ENCODE measurements at regions not wholly inside any gene's neighbourhood (a gene's known extent, or its start where the extent isn't known, plus 50 kb on each side); places are given as distances from the start of the nearest gene placed in this dataset.

GRCh38 chr12:11486623-11487444, 91.5 kb upstream of the PRB2 start (continued):
- TF ChIP-seq E2F8 (IDR thresholded peaks at IDR 0.05; ENCODE audit: low read depth, partially characterized antibody) (no peak), STAG1 (CRISPR knock-in tag; IDR thresholded peaks at IDR 0.05; ENCODE audit: borderline replicate concordance) (peak; percentile 63; the same call in 1 of the 2 replicates), ZFX (CRISPR knock-in tag; IDR thresholded peaks at IDR 0.05) (no peak), THRA (IDR thresholded peaks at IDR 0.05) (no peak), TARDBP (IDR thresholded peaks at IDR 0.05) (no peak), BMI1 (IDR thresholded peaks at IDR 0.05; ENCODE audit: low read length) (no peak), NELFE (IDR thresholded peaks at IDR 0.05; ENCODE audit: insufficient read depth, insufficient read length) (no peak), RBM22 (IDR thresholded peaks at IDR 0.05; ENCODE audit: low read depth, low read length, poor library complexity, severe bottlenecking) (no peak), POLR2AphosphoS5 (IDR thresholded peaks at IDR 0.05; ENCODE audit: control insufficient read depth, insufficient read depth, low read depth, low read length) (no peak), MITF (IDR thresholded peaks at IDR 0.05) (no peak), PPARD (CRISPR knock-in tag; IDR thresholded peaks at IDR 0.05) (no peak), RHOXF2B (CRISPR knock-in tag; conservative IDR thresholded peaks at IDR 0.05) (no peak), HOXB6 (CRISPR knock-in tag; IDR thresholded peaks at IDR 0.05; ENCODE audit: borderline replicate concordance) (no peak)
- TF ChIP-seq, protein P1, sequence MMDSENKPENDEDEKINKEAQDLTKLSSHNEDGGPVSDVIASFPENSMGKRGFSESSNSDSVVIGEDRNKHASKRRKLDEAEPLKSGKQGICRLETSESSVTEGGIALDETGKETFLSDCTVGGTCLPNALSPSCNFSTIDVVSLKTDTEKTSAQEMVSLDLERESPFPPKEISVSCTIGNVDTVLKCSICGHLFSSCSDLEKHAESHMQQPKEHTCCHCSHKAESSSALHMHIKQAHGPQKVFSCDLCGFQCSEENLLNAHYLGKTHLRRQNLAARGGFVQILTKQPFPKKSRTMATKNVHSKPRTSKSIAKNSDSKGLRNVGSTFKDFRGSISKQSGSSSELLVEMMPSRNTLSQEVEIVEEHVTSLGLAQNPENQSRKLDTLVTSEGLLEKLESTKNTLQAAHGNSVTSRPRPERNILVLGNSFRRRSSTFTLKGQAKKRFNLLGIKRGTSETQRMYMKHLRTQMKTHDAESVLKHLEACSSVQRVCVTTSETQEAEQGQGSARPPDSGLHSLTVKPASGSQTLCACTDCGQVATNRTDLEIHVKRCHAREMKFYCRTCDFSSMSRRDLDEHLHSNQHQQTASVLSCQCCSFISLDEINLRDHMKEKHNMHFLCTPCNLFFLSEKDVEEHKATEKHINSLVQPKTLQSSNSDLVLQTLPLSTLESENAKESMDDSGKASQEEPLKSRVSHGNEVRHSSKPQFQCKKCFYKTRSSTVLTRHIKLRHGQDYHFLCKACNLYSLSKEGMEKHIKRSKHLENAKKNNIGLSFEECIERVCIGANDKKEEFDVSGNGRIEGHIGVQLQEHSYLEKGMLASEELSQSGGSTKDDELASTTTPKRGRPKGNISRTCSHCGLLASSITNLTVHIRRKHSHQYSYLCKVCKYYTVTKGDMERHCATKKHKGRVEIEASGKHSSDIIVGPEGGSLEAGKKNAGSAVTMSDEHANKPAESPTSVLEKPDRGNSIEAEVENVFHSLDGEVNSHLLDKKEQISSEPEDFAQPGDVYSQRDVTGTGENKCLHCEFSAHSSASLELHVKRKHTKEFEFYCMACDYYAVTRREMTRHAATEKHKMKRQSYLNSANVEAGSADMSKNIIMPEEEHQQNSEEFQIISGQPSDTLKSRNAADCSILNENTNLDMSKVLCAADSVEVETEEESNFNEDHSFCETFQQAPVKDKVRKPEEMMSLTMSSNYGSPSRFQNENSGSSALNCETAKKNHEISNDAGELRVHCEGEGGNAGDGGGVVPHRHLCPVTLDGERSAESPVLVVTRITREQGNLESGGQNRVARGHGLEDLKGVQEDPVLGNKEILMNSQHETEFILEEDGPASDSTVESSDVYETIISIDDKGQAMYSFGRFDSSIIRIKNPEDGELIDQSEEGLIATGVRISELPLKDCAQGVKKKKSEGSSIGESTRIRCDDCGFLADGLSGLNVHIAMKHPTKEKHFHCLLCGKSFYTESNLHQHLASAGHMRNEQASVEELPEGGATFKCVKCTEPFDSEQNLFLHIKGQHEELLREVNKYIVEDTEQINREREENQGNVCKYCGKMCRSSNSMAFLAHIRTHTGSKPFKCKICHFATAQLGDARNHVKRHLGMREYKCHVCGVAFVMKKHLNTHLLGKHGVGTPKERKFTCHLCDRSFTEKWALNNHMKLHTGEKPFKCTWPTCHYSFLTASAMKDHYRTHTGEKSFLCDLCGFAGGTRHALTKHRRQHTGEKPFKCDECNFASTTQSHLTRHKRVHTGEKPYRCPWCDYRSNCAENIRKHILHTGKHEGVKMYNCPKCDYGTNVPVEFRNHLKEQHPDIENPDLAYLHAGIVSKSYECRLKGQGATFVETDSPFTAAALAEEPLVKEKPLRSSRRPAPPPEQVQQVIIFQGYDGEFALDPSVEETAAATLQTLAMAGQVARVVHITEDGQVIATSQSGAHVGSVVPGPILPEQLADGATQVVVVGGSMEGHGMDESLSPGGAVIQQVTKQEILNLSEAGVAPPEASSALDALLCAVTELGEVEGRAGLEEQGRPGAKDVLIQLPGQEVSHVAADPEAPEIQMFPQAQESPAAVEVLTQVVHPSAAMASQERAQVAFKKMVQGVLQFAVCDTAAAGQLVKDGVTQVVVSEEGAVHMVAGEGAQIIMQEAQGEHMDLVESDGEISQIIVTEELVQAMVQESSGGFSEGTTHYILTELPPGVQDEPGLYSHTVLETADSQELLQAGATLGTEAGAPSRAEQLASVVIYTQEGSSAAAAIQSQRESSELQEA (IDR thresholded peaks at IDR 0.05; ENCODE audit: low read depth): no peak

Data from K562 (cell line).